Astrocyte of the spinal cord (primary cell): ENCODE measurements at regions not wholly inside any gene's neighbourhood (a gene's known extent, or its start where the extent isn't known, plus 50 kb on each side); places are given as distances from the start of the nearest gene placed in this dataset.

Experiments used
- DNase-seq: peaks from one replicate; pipeline ENCODE4 v3.0.0; 2011; ENCODE audit warnings: low read depth, low spot score
- H3K4me3 ChIP-seq: 2 replicates; pipeline ENCODE4 v1.5.1; 2011; ENCODE audit warnings: low read depth, mild to moderate bottlenecking, low read length, moderate library complexity
- in situ Hi-C: cut with HindIII; loops from 2 replicates; pipeline ENCODE4 v1.10.0; 2017; ENCODE audit warnings: low sequenced_read_pairs
- TF ChIP-seq, protein P1 (sequence below): IDR thresholded peaks from 2 replicates; pipeline ENCODE4 v1.5.1; 2012; ENCODE audit warnings: low read depth, mild to moderate bottlenecking, low read length, inconsistent platforms

DNA sequence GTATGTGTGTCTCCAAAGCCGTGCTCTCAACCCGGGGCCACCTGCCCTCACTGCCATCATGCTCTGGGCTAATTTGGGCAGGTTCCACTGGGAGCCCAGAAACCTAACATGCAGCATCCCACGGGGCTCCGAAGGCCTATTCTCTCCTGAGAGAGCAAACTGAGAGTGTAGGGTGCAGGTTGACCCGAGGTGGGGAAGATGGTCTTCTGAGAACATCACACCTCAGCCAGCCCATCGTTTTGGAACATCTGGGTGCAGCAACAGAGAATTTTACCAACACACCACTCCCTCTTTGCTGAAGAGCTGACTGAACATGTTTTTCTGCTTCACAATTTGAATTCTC, 294.6 kb upstream of the TUT7 start:
- TF ChIP-seq, protein P1, sequence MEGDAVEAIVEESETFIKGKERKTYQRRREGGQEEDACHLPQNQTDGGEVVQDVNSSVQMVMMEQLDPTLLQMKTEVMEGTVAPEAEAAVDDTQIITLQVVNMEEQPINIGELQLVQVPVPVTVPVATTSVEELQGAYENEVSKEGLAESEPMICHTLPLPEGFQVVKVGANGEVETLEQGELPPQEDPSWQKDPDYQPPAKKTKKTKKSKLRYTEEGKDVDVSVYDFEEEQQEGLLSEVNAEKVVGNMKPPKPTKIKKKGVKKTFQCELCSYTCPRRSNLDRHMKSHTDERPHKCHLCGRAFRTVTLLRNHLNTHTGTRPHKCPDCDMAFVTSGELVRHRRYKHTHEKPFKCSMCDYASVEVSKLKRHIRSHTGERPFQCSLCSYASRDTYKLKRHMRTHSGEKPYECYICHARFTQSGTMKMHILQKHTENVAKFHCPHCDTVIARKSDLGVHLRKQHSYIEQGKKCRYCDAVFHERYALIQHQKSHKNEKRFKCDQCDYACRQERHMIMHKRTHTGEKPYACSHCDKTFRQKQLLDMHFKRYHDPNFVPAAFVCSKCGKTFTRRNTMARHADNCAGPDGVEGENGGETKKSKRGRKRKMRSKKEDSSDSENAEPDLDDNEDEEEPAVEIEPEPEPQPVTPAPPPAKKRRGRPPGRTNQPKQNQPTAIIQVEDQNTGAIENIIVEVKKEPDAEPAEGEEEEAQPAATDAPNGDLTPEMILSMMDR: no peak
- H3K4me3 ChIP-seq: no peak overlapping the region
- no peak for DNase-seq
- in situ Hi-C loops: no loop called here

DNA sequence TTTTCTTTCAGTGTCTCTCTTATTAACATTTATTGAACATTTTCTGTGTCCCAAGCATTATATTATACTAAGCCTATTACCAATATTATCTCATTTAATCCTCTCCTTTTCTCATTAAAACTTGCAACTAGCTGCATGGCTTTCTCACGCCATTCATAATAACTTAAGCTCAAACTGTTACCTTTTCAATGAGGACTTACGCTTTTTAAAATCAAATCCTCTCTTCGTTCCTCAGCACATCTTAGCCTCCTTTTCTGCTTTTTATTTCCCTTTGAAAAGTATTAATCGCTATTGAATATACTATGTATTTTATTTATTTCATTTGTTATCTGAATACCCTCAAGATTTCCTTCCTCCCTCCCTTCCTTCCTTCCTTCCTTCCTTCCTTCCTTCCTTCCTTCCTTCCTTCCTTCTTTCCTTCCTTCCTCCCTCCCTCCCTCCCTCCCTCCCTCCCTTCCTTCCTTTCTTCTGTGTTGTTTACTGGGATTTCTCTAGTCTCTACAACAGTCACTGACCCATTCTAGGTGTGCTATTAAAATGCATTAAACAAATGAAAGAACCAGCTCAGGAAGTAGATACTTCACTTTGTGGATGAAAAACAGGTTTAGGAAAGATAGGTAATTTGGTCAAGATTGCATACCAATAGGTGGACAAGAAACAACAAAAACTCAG, 294.1 kb upstream of the TUT7 start:
- TF ChIP-seq, protein P1: no peak
- no peak overlapping the region for H3K4me3 ChIP-seq
- in situ Hi-C loops: no loop called here
- DNase-seq: no peak

DNA sequence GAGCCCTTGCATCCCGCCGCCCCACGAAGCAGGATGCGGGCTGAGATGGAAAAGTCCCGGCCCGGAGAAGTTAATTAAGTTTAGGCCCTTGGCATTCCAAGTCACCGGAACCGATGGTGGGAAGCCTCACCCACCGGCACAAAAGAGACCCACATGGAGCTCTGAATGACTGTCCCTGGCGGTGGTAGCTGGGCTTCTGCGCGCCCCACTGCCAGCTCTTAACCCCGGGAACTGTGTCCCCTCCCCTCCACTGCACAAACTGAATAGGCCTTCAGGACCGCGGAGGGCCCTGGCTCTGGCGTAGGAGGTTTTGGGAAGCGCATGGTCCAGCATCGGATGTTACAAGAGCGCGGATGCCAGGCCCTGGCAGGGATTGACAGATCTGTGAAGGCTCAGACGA, 291.1 kb upstream of the TUT7 start:
- in situ Hi-C loops: no loop called here
- no peak overlapping the region for H3K4me3 ChIP-seq
- DNase-seq: no peak
- TF ChIP-seq, protein P1: no peak

DNA sequence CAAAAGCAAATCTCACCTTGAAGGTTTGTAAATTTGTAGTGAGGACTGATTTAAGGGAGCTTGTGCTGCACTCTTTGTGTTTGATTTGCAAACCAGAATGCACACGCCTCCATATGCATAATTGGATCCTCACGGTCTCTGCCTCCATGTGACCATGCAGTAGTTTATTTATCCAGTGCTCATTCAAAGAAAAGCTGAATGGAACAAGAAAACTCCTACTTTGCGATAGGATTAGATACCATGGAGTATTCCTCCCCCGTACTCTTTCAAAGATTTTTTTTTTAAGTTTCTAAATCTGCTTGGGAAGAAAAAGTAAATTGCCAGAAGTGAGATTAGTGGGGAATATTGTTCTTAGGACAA, 290.4 kb upstream of the TUT7 start:
- in situ Hi-C loops: no loop called here
- TF ChIP-seq, protein P1: no peak
- no peak overlapping the region for H3K4me3 ChIP-seq
- DNase-seq: no peak

DNA sequence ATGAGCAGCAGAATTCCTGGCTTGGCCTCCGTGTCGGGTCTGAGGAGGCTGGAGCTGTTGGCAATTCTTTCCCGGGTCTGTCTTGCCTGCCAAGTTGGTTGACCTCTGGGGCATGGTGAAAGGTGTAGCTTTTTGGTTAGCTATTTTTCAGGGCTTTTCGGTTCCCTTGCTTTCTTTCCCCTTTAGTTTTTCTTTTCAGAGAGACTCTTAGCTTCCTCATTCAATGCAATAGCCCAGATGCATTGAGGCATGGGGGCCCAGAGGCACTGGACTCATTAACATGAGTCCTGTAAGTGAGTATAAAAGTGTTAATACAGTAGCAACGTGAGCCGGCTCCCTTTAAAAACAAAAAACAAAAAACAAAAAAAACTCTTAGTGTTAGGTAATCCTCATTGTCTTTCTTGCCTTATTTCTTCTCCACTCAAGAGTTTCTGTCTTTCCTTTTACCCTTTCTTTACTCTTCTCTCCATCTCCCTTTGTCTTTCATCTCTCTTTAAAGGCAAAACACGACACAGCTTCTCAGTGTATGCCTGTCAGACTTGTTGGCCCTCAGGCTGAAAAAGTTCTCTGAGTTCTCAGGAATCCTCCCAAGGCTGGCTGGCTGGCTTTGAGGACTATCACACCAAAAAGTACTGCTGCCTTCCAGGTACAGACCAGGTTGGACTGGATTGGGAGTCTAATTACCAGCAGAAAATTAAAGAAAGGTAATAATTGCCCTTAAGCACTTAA, 289.9 kb upstream of the TUT7 start:
- DNase-seq: no peak
- H3K4me3 ChIP-seq: no peak overlapping the region
- TF ChIP-seq, protein P1: no peak
- in situ Hi-C loops: no loop called here

DNA sequence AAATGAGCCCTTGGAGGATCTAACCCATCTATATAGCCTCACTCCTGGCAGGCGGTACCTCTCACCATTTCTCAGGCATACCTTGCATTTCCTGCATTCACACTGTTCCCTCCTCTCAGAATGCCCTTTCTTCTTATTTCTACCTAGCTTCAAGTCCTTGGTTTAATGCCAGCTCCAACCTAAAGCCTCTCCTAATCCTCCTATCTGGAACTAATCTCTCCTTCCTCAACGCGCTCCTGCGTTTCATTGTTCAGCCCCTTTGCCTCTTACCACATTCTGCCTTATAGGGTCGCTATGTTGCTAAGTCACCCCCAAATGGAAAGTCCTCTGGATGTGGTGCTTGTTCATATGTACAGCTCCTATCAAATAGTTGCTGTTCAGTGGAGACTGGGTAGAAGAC, 288.5 kb upstream of the TUT7 start:
- TF ChIP-seq, protein P1: no peak
- DNase-seq: no peak
- no peak overlapping the region for H3K4me3 ChIP-seq
- in situ Hi-C loops: no loop called here
